ENCODE measurements at regions not wholly inside any gene's neighbourhood (a gene's known extent, or its start where the extent isn't known, plus 50 kb on each side); places are given as distances from the start of the nearest gene placed in this dataset.

DNA sequence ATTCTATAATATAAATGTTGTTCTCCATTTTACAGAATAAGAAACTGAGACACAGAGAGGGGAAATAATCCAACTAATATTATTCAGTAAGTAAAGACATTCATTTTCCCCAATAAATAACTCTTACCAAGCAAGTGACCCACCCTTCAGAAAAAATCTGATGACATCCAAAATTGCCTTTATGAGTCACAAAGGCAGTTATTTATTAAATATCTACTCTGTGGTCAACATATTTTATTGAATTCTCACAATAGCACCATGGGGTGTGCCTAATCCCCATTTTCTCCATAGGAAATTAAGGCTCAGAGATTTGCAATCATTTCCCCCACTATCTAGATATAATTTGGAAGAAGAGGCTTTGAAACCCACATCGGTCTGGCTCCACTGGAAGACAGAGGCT is 161.5 kb upstream of the ISX start (continued):
- TF ChIP-seq ZNF512 (CRISPR knock-in tag; IDR thresholded peaks at IDR 0.05; ENCODE audit: borderline replicate concordance) (no peak), NFATC4 (CRISPR knock-in tag; IDR thresholded peaks at IDR 0.05) (no peak)
- TF ChIP-seq, protein P1, sequence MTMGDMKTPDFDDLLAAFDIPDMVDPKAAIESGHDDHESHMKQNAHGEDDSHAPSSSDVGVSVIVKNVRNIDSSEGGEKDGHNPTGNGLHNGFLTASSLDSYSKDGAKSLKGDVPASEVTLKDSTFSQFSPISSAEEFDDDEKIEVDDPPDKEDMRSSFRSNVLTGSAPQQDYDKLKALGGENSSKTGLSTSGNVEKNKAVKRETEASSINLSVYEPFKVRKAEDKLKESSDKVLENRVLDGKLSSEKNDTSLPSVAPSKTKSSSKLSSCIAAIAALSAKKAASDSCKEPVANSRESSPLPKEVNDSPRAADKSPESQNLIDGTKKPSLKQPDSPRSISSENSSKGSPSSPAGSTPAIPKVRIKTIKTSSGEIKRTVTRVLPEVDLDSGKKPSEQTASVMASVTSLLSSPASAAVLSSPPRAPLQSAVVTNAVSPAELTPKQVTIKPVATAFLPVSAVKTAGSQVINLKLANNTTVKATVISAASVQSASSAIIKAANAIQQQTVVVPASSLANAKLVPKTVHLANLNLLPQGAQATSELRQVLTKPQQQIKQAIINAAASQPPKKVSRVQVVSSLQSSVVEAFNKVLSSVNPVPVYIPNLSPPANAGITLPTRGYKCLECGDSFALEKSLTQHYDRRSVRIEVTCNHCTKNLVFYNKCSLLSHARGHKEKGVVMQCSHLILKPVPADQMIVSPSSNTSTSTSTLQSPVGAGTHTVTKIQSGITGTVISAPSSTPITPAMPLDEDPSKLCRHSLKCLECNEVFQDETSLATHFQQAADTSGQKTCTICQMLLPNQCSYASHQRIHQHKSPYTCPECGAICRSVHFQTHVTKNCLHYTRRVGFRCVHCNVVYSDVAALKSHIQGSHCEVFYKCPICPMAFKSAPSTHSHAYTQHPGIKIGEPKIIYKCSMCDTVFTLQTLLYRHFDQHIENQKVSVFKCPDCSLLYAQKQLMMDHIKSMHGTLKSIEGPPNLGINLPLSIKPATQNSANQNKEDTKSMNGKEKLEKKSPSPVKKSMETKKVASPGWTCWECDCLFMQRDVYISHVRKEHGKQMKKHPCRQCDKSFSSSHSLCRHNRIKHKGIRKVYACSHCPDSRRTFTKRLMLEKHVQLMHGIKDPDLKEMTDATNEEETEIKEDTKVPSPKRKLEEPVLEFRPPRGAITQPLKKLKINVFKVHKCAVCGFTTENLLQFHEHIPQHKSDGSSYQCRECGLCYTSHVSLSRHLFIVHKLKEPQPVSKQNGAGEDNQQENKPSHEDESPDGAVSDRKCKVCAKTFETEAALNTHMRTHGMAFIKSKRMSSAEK (CRISPR knock-in tag; IDR thresholded peaks at IDR 0.05; ENCODE audit: borderline replicate concordance) = no peak

DNA sequence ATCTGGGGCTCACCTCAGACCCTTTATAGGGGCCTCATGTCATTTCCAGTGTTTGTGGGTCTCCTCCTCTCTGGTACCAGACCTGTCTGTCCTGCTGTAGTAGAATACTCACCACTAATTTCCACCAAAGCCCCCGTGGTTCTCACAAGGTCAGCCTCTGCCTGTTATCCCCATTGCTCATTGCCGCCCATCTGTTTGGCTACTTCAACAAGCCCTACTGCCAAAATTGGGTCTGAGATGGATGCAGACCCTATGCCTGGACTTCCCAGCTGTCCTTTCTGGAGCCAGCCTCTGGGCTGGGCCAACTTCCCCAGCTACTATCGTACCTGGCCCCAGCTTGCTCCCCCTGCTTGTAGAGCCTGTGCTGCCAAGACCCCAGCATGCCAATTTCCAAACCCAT is 152.1 kb upstream of the ISX start:
- ChIA-PET POLR2A (no interaction called here), CTCF (interaction anchor here (1.4 kb wide), 1 partner anchor 110 kb away, joined by 7 read pairs; no protein-coding TSS in a partner anchor)
- ATAC-seq = no peak
- Mint-ChIP-seq H3K9me3 (peaks cover 14% of the 10 kb centered on the region), H3K27me3 (ENCODE audit: low read depth) (no peaks in the 10 kb centered on the region), H3K4me1 (peaks cover 9% of the 10 kb centered on the region), H3K4me3 (no peak overlapping the region), H3K27ac (no peak overlapping the region), H3K36me3 (no peaks in the 10 kb centered on the region)
- TF ChIP-seq, protein P2, sequence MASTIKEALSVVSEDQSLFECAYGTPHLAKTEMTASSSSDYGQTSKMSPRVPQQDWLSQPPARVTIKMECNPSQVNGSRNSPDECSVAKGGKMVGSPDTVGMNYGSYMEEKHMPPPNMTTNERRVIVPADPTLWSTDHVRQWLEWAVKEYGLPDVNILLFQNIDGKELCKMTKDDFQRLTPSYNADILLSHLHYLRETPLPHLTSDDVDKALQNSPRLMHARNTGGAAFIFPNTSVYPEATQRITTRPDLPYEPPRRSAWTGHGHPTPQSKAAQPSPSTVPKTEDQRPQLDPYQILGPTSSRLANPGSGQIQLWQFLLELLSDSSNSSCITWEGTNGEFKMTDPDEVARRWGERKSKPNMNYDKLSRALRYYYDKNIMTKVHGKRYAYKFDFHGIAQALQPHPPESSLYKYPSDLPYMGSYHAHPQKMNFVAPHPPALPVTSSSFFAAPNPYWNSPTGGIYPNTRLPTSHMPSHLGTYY (CRISPR knock-in tag; IDR thresholded peaks at IDR 0.05) = no peak
- TF ChIP-seq MYBL2 (CRISPR knock-in tag; IDR thresholded peaks at IDR 0.05) = no peak
- no peak for TF ChIP-seq NFYB (CRISPR knock-in tag; conservative IDR thresholded peaks at IDR 0.05; ENCODE audit: low read depth)
- no peak for TF ChIP-seq FOXJ3 (CRISPR knock-in tag; IDR thresholded peaks at IDR 0.05; ENCODE audit: borderline replicate concordance)
- TF ChIP-seq NFATC4 (CRISPR knock-in tag; IDR thresholded peaks at IDR 0.05) = no peak
- no peak for TF ChIP-seq MXD4 (CRISPR knock-in tag; IDR thresholded peaks at IDR 0.05; ENCODE audit: borderline replicate concordance)
- TF ChIP-seq FOXP1 (CRISPR knock-in tag; IDR thresholded peaks at IDR 0.05; ENCODE audit: borderline replicate concordance) = no peak
- DNase-seq (ENCODE audit: low spot score) = no peak

GRCh38 chr22:34914846-34915245 is 151.1 kb upstream of the ISX start:
- DNase-seq (ENCODE audit: low spot score) (no peak), ATAC-seq (peak; percentile 24)
- ChIA-PET CTCF (interaction anchor here (0.9 kb wide), 1 partner anchor 500 kb away, joined by 3 read pairs; no protein-coding TSS in a partner anchor), POLR2A (no interaction called here)
- Mint-ChIP-seq H3K4me3 (no peak overlapping the region), H3K27ac (no peak overlapping the region; the same call in 1 of the 2 replicates), H3K36me3 (no peaks in the 10 kb centered on the region), H3K9me3 (peaks cover 10% of the 10 kb centered on the region), H3K27me3 (ENCODE audit: low read depth) (no peaks in the 10 kb centered on the region), H3K4me1 (peaks cover 9% of the 10 kb centered on the region)
- TF ChIP-seq, protein P2 (CRISPR knock-in tag; IDR thresholded peaks at IDR 0.05) = no peak
- no peak for TF ChIP-seq PRRX2 (CRISPR knock-in tag; IDR thresholded peaks at IDR 0.05)
- TF ChIP-seq ELF4 (CRISPR knock-in tag; IDR thresholded peaks at IDR 0.05; ENCODE audit: low read depth) = no peak
- TF ChIP-seq SOX15 (CRISPR knock-in tag; IDR thresholded peaks at IDR 0.05) = no peak
- TF ChIP-seq TEAD4 (CRISPR knock-in tag; IDR thresholded peaks at IDR 0.05) = no peak
- TF ChIP-seq, protein P3, sequence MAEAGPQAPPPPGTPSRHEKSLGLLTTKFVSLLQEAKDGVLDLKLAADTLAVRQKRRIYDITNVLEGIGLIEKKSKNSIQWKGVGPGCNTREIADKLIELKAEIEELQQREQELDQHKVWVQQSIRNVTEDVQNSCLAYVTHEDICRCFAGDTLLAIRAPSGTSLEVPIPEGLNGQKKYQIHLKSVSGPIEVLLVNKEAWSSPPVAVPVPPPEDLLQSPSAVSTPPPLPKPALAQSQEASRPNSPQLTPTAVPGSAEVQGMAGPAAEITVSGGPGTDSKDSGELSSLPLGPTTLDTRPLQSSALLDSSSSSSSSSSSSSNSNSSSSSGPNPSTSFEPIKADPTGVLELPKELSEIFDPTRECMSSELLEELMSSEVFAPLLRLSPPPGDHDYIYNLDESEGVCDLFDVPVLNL (CRISPR knock-in tag; IDR thresholded peaks at IDR 0.05; ENCODE audit: borderline replicate concordance, low read depth) = no peak
- TF ChIP-seq MAX (CRISPR knock-in tag; IDR thresholded peaks at IDR 0.05) = no peak
- TF ChIP-seq ATF6 (CRISPR knock-in tag; IDR thresholded peaks at IDR 0.05) = no peak
- TF ChIP-seq, protein P4, sequence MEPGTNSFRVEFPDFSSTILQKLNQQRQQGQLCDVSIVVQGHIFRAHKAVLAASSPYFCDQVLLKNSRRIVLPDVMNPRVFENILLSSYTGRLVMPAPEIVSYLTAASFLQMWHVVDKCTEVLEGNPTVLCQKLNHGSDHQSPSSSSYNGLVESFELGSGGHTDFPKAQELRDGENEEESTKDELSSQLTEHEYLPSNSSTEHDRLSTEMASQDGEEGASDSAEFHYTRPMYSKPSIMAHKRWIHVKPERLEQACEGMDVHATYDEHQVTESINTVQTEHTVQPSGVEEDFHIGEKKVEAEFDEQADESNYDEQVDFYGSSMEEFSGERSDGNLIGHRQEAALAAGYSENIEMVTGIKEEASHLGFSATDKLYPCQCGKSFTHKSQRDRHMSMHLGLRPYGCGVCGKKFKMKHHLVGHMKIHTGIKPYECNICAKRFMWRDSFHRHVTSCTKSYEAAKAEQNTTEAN (CRISPR knock-in tag; IDR thresholded peaks at IDR 0.05) = no peak
- TF ChIP-seq NR1H2 (CRISPR knock-in tag; IDR thresholded peaks at IDR 0.05) = no peak
- TF ChIP-seq GTF2I (CRISPR knock-in tag; conservative IDR thresholded peaks at IDR 0.05) = no peak

All from WTC11 (cell line).